GM12878 (cell line): ENCODE measurements at regions not wholly inside any gene's neighbourhood (a gene's known extent, or its start where the extent isn't known, plus 50 kb on each side); places are given as distances from the start of the nearest gene placed in this dataset.

Experiments
- ATAC-seq: fragments of 200-7000 bp; cut with Tn5 transposase; 3 replicates; pipeline ENCODE4 v1.9.1; 2020; ENCODE audit warnings: mild to moderate bottlenecking, moderate library complexity
- BruUV-seq: library from RNA; stranded (reverse); fragments of 400-500 nt; replicated peaks from 2 replicates; lab custom pipeline; 2021; lab: Mats Ljungman, UMichigan
- CTCF ChIA-PET: fragments of 300-600 bp; sonication (Branson Sonifier 250); formaldehyde crosslinking; extraction: SDS; loops from one replicate; lab custom pipeline; 2021; ENCODE audit warnings: inconsistent platforms; lab: Yijun Ruan, JAX
- POLR2A ChIA-PET: fragments of 350-600 bp; formaldehyde crosslinking; extraction: SDS; loops from one replicate; lab custom pipeline; 2021; ENCODE audit warnings: inconsistent platforms; lab: Charles Lee
- RAD21 ChIA-PET: fragments of 300-600 bp; sonication (Branson Sonifier 250); formaldehyde crosslinking; loops from one replicate; lab custom pipeline; 2023; ENCODE audit warnings: antibody characterized with exemption; ENCODE audit not compliant: unreplicated experiment; lab: Charles Lee
- SMC1A ChIA-PET: fragments of 300-600 bp; sonication (Branson Sonifier 250); formaldehyde crosslinking; loops from one replicate; lab custom pipeline; 2023; ENCODE audit not compliant: unreplicated experiment, uncharacterized antibody; lab: Charles Lee
- DNase-seq: peaks from one replicate; pipeline ENCODE4 v3.0.0-alpha.2; 2011; ENCODE audit warnings: low read depth, low spot score
- FAIRE-seq: peaks from 3 replicates; lab custom pipeline; 2011; peaks lifted over from hg19 to GRCh38; lab: Jason Lieb, UNC
- H2AFZ ChIP-seq: 2 replicates; pipeline ENCODE4 v1.6.0; 2011; ENCODE audit warnings: low read depth, low read length, control low read depth; ENCODE audit not compliant: control insufficient read depth
- H3K27ac ChIP-seq: 2 replicates; pipeline ENCODE4 v1.5.1; 2011; ENCODE audit warnings: control low read depth; ENCODE audit not compliant: control insufficient read depth, insufficient read depth
- H3K27me3 ChIP-seq, 2 experiments: replicated peaks in 1 of 2; 2 replicates each; pipeline versions ENCODE4 v1.6.0 to v1.6.1; 2011; ENCODE audit warnings: low read length in 1 of 2; ENCODE audit not compliant: control insufficient read depth in 2 of 2, insufficient read depth in 2 of 2
- H3K36me3 ChIP-seq, 2 experiments: 2 replicates each; pipeline ENCODE4 v1.5.1; 2011; ENCODE audit warnings: low read length in 1 of 2; ENCODE audit not compliant: control insufficient read depth in 2 of 2, insufficient read depth in 2 of 2
- H3K4me1 ChIP-seq: 2 replicates; pipeline ENCODE4 v1.6.1; 2011; ENCODE audit warnings: mild to moderate bottlenecking, low read length, moderate library complexity, mixed read lengths; ENCODE audit not compliant: control insufficient read depth, insufficient read depth
- H3K4me2 ChIP-seq: 2 replicates; pipeline ENCODE4 v1.6.0; 2011; ENCODE audit warnings: control low read depth; ENCODE audit not compliant: control insufficient read depth, insufficient read depth
- H3K4me3 ChIP-seq: fragments of 200-600 bp; sonication (generic); 2 replicates; pipeline ENCODE4 v1.5.1; 2016
- H3K79me2 ChIP-seq: 2 replicates; pipeline ENCODE4 v1.6.0; 2011; ENCODE audit warnings: low read length; ENCODE audit not compliant: control insufficient read depth, insufficient read depth
- H3K9ac ChIP-seq: 2 replicates; pipeline ENCODE4 v1.8.0; 2011; ENCODE audit warnings: low read length, control low read depth, mixed read lengths; ENCODE audit not compliant: control insufficient read depth, insufficient read depth
- H3K9me3 ChIP-seq: replicated peaks from 3 replicates; pipeline ENCODE4 v1.5.1; 2011; ENCODE audit warnings: mild to moderate bottlenecking, low read length; ENCODE audit not compliant: control insufficient read depth, insufficient read depth
- H4K20me1 ChIP-seq: 2 replicates; pipeline ENCODE4 v1.6.0; 2011; ENCODE audit not compliant: control insufficient read depth, insufficient read depth
- CBX5 ChIP-seq: sonication (generic); IDR thresholded peaks from 2 replicates; pipeline ENCODE4 v1.6.1; 2016; ENCODE audit warnings: low read depth, moderate library complexity, mild to moderate bottlenecking, inconsistent platforms
- CREM ChIP-seq: IDR thresholded peaks from 2 replicates; pipeline ENCODE4 v1.6.1; 2014; ENCODE audit warnings: antibody characterized with exemption, low read depth
- POU2F2 ChIP-seq: IDR thresholded peaks from 3 replicates; pipeline ENCODE4 v1.6.1; 2011; ENCODE audit warnings: low read depth, mild to moderate bottlenecking, low read length, borderline replicate concordance
- SRF ChIP-seq, 2 experiments: IDR thresholded peaks; 2 replicates each; pipeline ENCODE4 v1.6.1; 2011; ENCODE audit warnings: low read depth in 2 of 2, low read length in 2 of 2, mild to moderate bottlenecking in 1 of 2, moderate library complexity in 1 of 2
- ZNF207 ChIP-seq: fragments of 450-650 bp; IDR thresholded peaks from 2 replicates; pipeline ENCODE4 v1.6.1; 2014; ENCODE audit warnings: antibody characterized with exemption, mild to moderate bottlenecking, borderline replicate concordance
- WGBS: methylation state at CpG from one replicate; pipeline ENCODE4 v1.1.6; 2016; ENCODE audit warnings: low lambda C conversion rate; ENCODE audit not compliant: insufficient replicate concordance, insufficient coverage; ENCODE audit errors: missing lambda C conversion rate; 5-methylcytosine and 5-hydroxymethylcytosine counted together
- in situ Hi-C: fragments of 300-500 bp; cut with MboI; formaldehyde crosslinking; loops from 9 replicates; pipeline ENCODE4 v1.14.3; 2018; ENCODE audit warnings: mixed read lengths
- intact Hi-C: fragments of 100-400 bp; cut with micrococcal nuclease; formaldehyde crosslinking; loops from one replicate; pipeline ENCODE4 v1.14.2; 2022; ENCODE audit not compliant: unreplicated experiment

GRCh38 chr18:43507842-43508481 lies 230.7 kb upstream of the SYT4 start:
- intact Hi-C loops: no loop called here
- H3K27me3 ChIP-seq: no peaks in the 10 kb centered on the region
- in situ Hi-C loops: no loop called here
- ChIA-PET POLR2A (no interaction called here), SMC1A (interaction anchor here (1.2 kb wide), 1 partner anchor 40 kb away, joined by 3 read pairs; no protein-coding TSS in a partner anchor), CTCF (no interaction called here), RAD21 (no interaction called here)
- ATAC-seq: no peak
- H3K4me3 ChIP-seq: no peak overlapping the region
- FAIRE-seq: no peak
- H3K9ac ChIP-seq: no peak overlapping the region
- H2AFZ ChIP-seq: no peak overlapping the region
- H3K9me3 ChIP-seq: no peaks in the 10 kb centered on the region
- H3K36me3 ChIP-seq: no peaks in the 10 kb centered on the region
- WGBS: 0% methylated on average over 4 of the region's 4 CpGs
- DNase-seq: no peak
- H3K4me2 ChIP-seq: no peak overlapping the region
- H3K79me2 ChIP-seq: no peaks in the 10 kb centered on the region
- H4K20me1 ChIP-seq: no peaks in the 10 kb centered on the region
- no TSS peak for BruUV-seq
- TF ChIP-seq CBX5 (0 out of 2 replicates have a peak, but pooled peaks have one; percentile 37), CREM (no peak)
- TF ChIP-seq, all 136 proteins: peak for 1
- Histone ChIP-seq H3K27ac (no peak overlapping the region), H3K4me1 (no peaks in the 10 kb centered on the region)

GRCh38 chr18:43514747-43515146 lies 237.5 kb upstream of the SYT4 start:
- FAIRE-seq (no peak), ATAC-seq (no peak), DNase-seq (no peak)
- Histone ChIP-seq H3K27ac (no peak overlapping the region), H3K79me2 (no peaks in the 10 kb centered on the region), H3K4me3 (no peak overlapping the region), H3K4me1 (no peaks in the 10 kb centered on the region), H3K36me3 (no peaks in the 10 kb centered on the region), H4K20me1 (no peaks in the 10 kb centered on the region), H3K9me3 (no peaks in the 10 kb centered on the region; the same call in 2 of the 3 replicates), H3K9ac (no peak overlapping the region), H3K4me2 (no peak overlapping the region), H3K27me3 (no peaks in the 10 kb centered on the region), H2AFZ (no peak overlapping the region)
- 20% methylated on average over 7 of the region's 8 CpGs for WGBS
- ChIA-PET SMC1A (interaction anchor here (0.6 kb wide), 1 partner anchor 332 kb away, joined by 3 read pairs; no protein-coding TSS in a partner anchor), POLR2A (interaction anchor here (0.7 to 0.9 kb wide), 2 partner anchors 78 to 108 kb away, joined by 4 read pairs; no protein-coding TSS in a partner anchor), CTCF (no interaction called here), RAD21 (no interaction called here)
- no TSS peak for BruUV-seq
- TF ChIP-seq POU2F2 (no peak), SRF (IDR thresholded peaks at IDR 0.05; ENCODE audit: low read depth in 2 of 2, low read length in 2 of 2) (no peak), ZNF207 (no peak)
- in situ Hi-C loops (no loop called here), intact Hi-C loops (no loop called here)
